H9 (cell line): ENCODE measurements at regions not wholly inside any gene's neighbourhood (a gene's known extent, or its start where the extent isn't known, plus 50 kb on each side); places are given as distances from the start of the nearest gene placed in this dataset.

Experiments used
- DNase-seq: peaks from one replicate; pipeline ENCODE4 v3.0.0-alpha.2; 2017
- H2AFZ ChIP-seq: one replicate; pipeline ENCODE4 v1.6.1; 2013; ENCODE audit warnings: mild to moderate bottlenecking, low read length, control low read depth, moderate library complexity
- H2AK5ac ChIP-seq: 2 replicates; pipeline ENCODE4 v1.6.1; 2013; ENCODE audit warnings: low read length, control low read depth, mixed read lengths; ENCODE audit not compliant: insufficient read length
- H2BK120ac ChIP-seq: one replicate; pipeline ENCODE4 v1.6.1; 2013; ENCODE audit warnings: low read depth, mild to moderate bottlenecking, low read length, control low read depth, inconsistent platforms; ENCODE audit not compliant: poor library complexity, severe bottlenecking
- H2BK12ac ChIP-seq: 2 replicates; pipeline ENCODE4 v1.6.1; 2013; ENCODE audit warnings: low read length, control low read depth, mixed read lengths, low read depth; ENCODE audit not compliant: insufficient read length
- H2BK15ac ChIP-seq: 2 replicates; pipeline ENCODE4 v1.6.1; 2013; ENCODE audit warnings: low read depth, low read length, control low read depth
- H2BK20ac ChIP-seq: one replicate; pipeline ENCODE4 v1.6.1; 2013; ENCODE audit warnings: low read depth, mild to moderate bottlenecking, low read length, control low read depth, inconsistent platforms; ENCODE audit not compliant: poor library complexity, severe bottlenecking
- H2BK5ac ChIP-seq: 2 replicates; pipeline ENCODE4 v1.6.1; 2013; ENCODE audit warnings: low read length, control low read depth, mixed read lengths; ENCODE audit not compliant: insufficient read length
- H3K14ac ChIP-seq: 2 replicates; pipeline ENCODE4 v1.6.1; 2013; ENCODE audit warnings: low read length, control low read depth; ENCODE audit not compliant: insufficient read depth
- H3K18ac ChIP-seq: 2 replicates; pipeline ENCODE4 v1.6.1; 2013; ENCODE audit warnings: low read depth, mild to moderate bottlenecking, mixed read lengths, low read length, control low read depth; ENCODE audit not compliant: insufficient read length
- H3K23ac ChIP-seq: 2 replicates; pipeline ENCODE4 v1.6.1; 2013; ENCODE audit warnings: low read length, control low read depth, mixed read lengths, low read depth; ENCODE audit not compliant: insufficient read length
- H3K23me2 ChIP-seq: 2 replicates; pipeline ENCODE4 v1.6.1; 2013; ENCODE audit warnings: low read depth, mild to moderate bottlenecking, mixed read lengths, low read length, control low read depth; ENCODE audit not compliant: insufficient read length, poor library complexity, severe bottlenecking
- H3K27ac ChIP-seq: 2 replicates; pipeline ENCODE4 v1.5.1; 2013; ENCODE audit warnings: low read length, control low read depth, mixed read lengths, low read depth; ENCODE audit not compliant: insufficient read length
- H3K27me3 ChIP-seq: 2 replicates; pipeline ENCODE4 v1.6.1; 2013; ENCODE audit warnings: low read length, control low read depth, inconsistent platforms; ENCODE audit not compliant: insufficient read depth
- H3K4ac ChIP-seq: 2 replicates; pipeline ENCODE4 v1.6.1; 2013; ENCODE audit warnings: low read depth, mild to moderate bottlenecking, control low read depth, inconsistent platforms, low read length, moderate library complexity
- H3K4me1 ChIP-seq: 2 replicates; pipeline ENCODE4 v1.6.1; 2013; ENCODE audit warnings: low read length, control low read depth, inconsistent platforms; ENCODE audit not compliant: insufficient read depth
- H3K4me2 ChIP-seq: 2 replicates; pipeline ENCODE4 v1.6.1; 2013; ENCODE audit warnings: low read length, control low read depth, mixed read lengths; ENCODE audit not compliant: insufficient read length, insufficient read depth
- H3K56ac ChIP-seq: 2 replicates; pipeline ENCODE4 v1.6.1; 2013; ENCODE audit warnings: low read depth, mild to moderate bottlenecking, mixed read lengths, low read length, control low read depth; ENCODE audit not compliant: insufficient read length
- H3K79me1 ChIP-seq: 2 replicates; pipeline ENCODE4 v1.6.1; 2013; ENCODE audit warnings: low read depth, mild to moderate bottlenecking, moderate library complexity, low read length, control low read depth, inconsistent platforms; ENCODE audit not compliant: insufficient read depth, poor library complexity, severe bottlenecking
- H3K79me2 ChIP-seq: 2 replicates; pipeline ENCODE4 v1.6.1; 2013; ENCODE audit warnings: low read length, control low read depth, inconsistent platforms; ENCODE audit not compliant: insufficient read depth
- H3K9ac ChIP-seq: 2 replicates; pipeline ENCODE4 v1.6.1; 2013; ENCODE audit warnings: low read length, control low read depth, mixed read lengths; ENCODE audit not compliant: insufficient read length; ENCODE audit errors: extremely low read depth
- H3K9me3 ChIP-seq: one replicate; pipeline ENCODE4 v1.6.1; 2013; ENCODE audit warnings: low read depth, low read length, inconsistent platforms; ENCODE audit not compliant: control insufficient read depth
- H3T11ph ChIP-seq: one replicate; pipeline ENCODE4 v1.6.1; 2013; ENCODE audit warnings: mild to moderate bottlenecking, low read length, control low read depth, inconsistent platforms
- H4K20me1 ChIP-seq: one replicate; pipeline ENCODE4 v1.6.1; 2013; ENCODE audit not compliant: control insufficient read depth, insufficient read length, insufficient read depth
- H4K5ac ChIP-seq: 2 replicates; pipeline ENCODE4 v1.6.1; 2013; ENCODE audit warnings: low read depth, mild to moderate bottlenecking, mixed read lengths, low read length, control low read depth; ENCODE audit not compliant: insufficient read length
- H4K8ac ChIP-seq: replicated peaks from 2 replicates; pipeline ENCODE4 v1.6.1; 2013; ENCODE audit warnings: low read length, control low read depth, mixed read lengths, low read depth; ENCODE audit not compliant: insufficient read length
- H4K91ac ChIP-seq: 2 replicates; pipeline ENCODE4 v1.6.1; 2013; ENCODE audit warnings: low read depth, mild to moderate bottlenecking, moderate library complexity, mixed read lengths, low read length, control low read depth; ENCODE audit not compliant: insufficient read length
- H3K27ac Mint-ChIP-seq, 3 experiments: 2 replicates in 2 of 3; 3 replicates in 1 of 3; pipeline ENCODE4 v1.8.0; 2020 to 2021; ENCODE audit warnings: mixed read lengths in 3 of 3, mild to moderate bottlenecking in 1 of 3, moderate library complexity in 1 of 3
- H3K27me3 Mint-ChIP-seq: 2 replicates; pipeline ENCODE4 v1.8.0; 2021; ENCODE audit warnings: low read depth, mild to moderate bottlenecking, moderate library complexity, mixed read lengths
- H3K36me3 Mint-ChIP-seq, 3 experiments: 2 replicates in 2 of 3; 3 replicates in 1 of 3; pipeline ENCODE4 v1.8.0; 2020 to 2021; ENCODE audit warnings: low read depth in 3 of 3, mixed read lengths in 3 of 3; ENCODE audit not compliant: insufficient read depth in 1 of 3
- H3K4me1 Mint-ChIP-seq, 2 experiments: 2 replicates each; pipeline ENCODE4 v1.8.0; 2020; ENCODE audit warnings: mixed read lengths in 2 of 2
- H3K4me3 Mint-ChIP-seq, 2 experiments: 2 replicates in 1 of 2; 3 replicates in 1 of 2; pipeline ENCODE4 v1.8.0; 2020 to 2021; ENCODE audit warnings: mild to moderate bottlenecking in 2 of 2, mixed read lengths in 2 of 2, moderate library complexity in 1 of 2
- H3K9me3 Mint-ChIP-seq, 2 experiments: 2 replicates in 1 of 2; 3 replicates in 1 of 2; pipeline ENCODE4 v1.8.0; 2020; ENCODE audit warnings: mild to moderate bottlenecking in 2 of 2, mixed read lengths in 2 of 2, moderate library complexity in 1 of 2
- WGBS: extraction: QIAGEN DNeasy Blood & Tissue Kit; methylation state at CpG from one replicate; pipeline ENCODE4 v1.1.7; 2013; ENCODE audit warnings: missing lambda C conversion rate, low lambda C conversion rate, mixed read lengths; ENCODE audit not compliant: insufficient read length; ENCODE audit errors: extremely low coverage; 5-methylcytosine and 5-hydroxymethylcytosine counted together
- TF ChIP-seq, protein P1 (sequence below): fragments of 200-600 bp; sonication (generic); conservative IDR thresholded peaks from 3 replicates; pipeline ENCODE4 v1.8.0; 2021; ENCODE audit warnings: antibody characterized with exemption, mild to moderate bottlenecking

- Mint-ChIP-seq H3K4me3 (no peak overlapping the region), H3K4me1 (peaks cover 6 to 16% of the 10 kb centered on the region in 2 experiments; a peak in 3 of 4 replicates), H3K27me3 (peaks cover 32% of the 10 kb centered on the region), H3K9me3 (peaks cover 18 to 30% of the 10 kb centered on the region in 2 experiments), H3K36me3 (peaks cover 2 to 19% (median 9%) of the 10 kb centered on the region in 3 experiments; a peak in 6 of 7 replicates), H3K27ac (no peak overlapping the region)
- Histone ChIP-seq H3T11ph (no peak overlapping the region), H3K18ac (no peak overlapping the region), H3K9ac (no peak overlapping the region), H3K23ac (no peak overlapping the region), H4K8ac (no peak overlapping the region), H2BK12ac (no peak overlapping the region), H3K56ac (no peak overlapping the region), H4K5ac (no peak overlapping the region), H2AFZ (no peak overlapping the region), H3K4ac (no peak overlapping the region), H2BK5ac (no peak overlapping the region), H2BK20ac (no peak overlapping the region), H4K20me1 (no peaks in the 10 kb centered on the region), H3K14ac (no peak overlapping the region), H3K23me2 (no peaks in the 10 kb centered on the region), H2AK5ac (no peak overlapping the region), H3K4me2 (no peak overlapping the region), H3K9me3 (peaks cover 8% of the 10 kb centered on the region), H3K27me3 (no peaks in the 10 kb centered on the region), H2BK15ac (no peak overlapping the region), H3K27ac (no peak overlapping the region), H3K79me1 (no peaks in the 10 kb centered on the region), H2BK120ac (no peak overlapping the region), H3K79me2 (no peaks in the 10 kb centered on the region), H3K4me1 (peaks cover 3% of the 10 kb centered on the region; the same call in 1 of the 2 replicates), H4K91ac (no peak overlapping the region)
- no CpG with 5 or more reads among the region's 4 CpGs for WGBS
- DNase-seq: no peak
- TF ChIP-seq, protein P1, sequence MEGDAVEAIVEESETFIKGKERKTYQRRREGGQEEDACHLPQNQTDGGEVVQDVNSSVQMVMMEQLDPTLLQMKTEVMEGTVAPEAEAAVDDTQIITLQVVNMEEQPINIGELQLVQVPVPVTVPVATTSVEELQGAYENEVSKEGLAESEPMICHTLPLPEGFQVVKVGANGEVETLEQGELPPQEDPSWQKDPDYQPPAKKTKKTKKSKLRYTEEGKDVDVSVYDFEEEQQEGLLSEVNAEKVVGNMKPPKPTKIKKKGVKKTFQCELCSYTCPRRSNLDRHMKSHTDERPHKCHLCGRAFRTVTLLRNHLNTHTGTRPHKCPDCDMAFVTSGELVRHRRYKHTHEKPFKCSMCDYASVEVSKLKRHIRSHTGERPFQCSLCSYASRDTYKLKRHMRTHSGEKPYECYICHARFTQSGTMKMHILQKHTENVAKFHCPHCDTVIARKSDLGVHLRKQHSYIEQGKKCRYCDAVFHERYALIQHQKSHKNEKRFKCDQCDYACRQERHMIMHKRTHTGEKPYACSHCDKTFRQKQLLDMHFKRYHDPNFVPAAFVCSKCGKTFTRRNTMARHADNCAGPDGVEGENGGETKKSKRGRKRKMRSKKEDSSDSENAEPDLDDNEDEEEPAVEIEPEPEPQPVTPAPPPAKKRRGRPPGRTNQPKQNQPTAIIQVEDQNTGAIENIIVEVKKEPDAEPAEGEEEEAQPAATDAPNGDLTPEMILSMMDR: no peak
Observed at GRCh38 chr20:63145156-63145555, 70.8 kb downstream of the YTHDF1 start.
